K562 (cell line): ENCODE measurements at regions not wholly inside any gene's neighbourhood (a gene's known extent, or its start where the extent isn't known, plus 50 kb on each side); places are given as distances from the start of the nearest gene placed in this dataset.

Experiments
- ARID2 ChIP-seq: fragments of 450-650 bp; IDR thresholded peaks from 2 replicates; pipeline ENCODE4 v1.6.1; 2017; ENCODE audit warnings: antibody characterized with exemption, mild to moderate bottlenecking
- CAMTA2 ChIP-seq: fragments of 250-450 bp; sonication (Bioruptor Pico); conservative IDR thresholded peaks from 2 replicates; pipeline ENCODE4 v1.5.1; 2022
- CBFA2T2 ChIP-seq: fragments of 450-650 bp; conservative IDR thresholded peaks from 2 replicates; pipeline ENCODE4 v1.6.1; 2017; ENCODE audit warnings: mild to moderate bottlenecking
- CBFA2T3 ChIP-seq: fragments of 450-650 bp; IDR thresholded peaks from 2 replicates; pipeline ENCODE4 v1.6.1; 2017
- DACH1 ChIP-seq: fragments of 450-650 bp; IDR thresholded peaks from 2 replicates; pipeline ENCODE4 v1.6.1; 2018; ENCODE audit not compliant: partially characterized antibody
- EP300 ChIP-seq: IDR thresholded peaks from 2 replicates; pipeline ENCODE4 v1.6.1; 2012; ENCODE audit warnings: low read length, improper control_type of control experiment
- ESRRB ChIP-seq: fragments of 250-450 bp; sonication (Bioruptor Pico); IDR thresholded peaks from 2 replicates; pipeline ENCODE4 v1.5.0; 2020; ENCODE audit warnings: mild to moderate bottlenecking, moderate library complexity, borderline replicate concordance
- EWSR1 ChIP-seq: fragments of 450-650 bp; IDR thresholded peaks from 2 replicates; pipeline ENCODE4 v1.6.1; 2018; ENCODE audit warnings: borderline replicate concordance, mild to moderate bottlenecking, low read depth, moderate library complexity; ENCODE audit not compliant: partially characterized antibody
- FOXJ2 ChIP-seq: fragments of 200-800 bp; sonication (Bioruptor generic); IDR thresholded peaks from 2 replicates; pipeline ENCODE4 v1.6.1; 2016; ENCODE audit warnings: missing genetic modification characterization, missing compliant biosample characterization
- FOXK2 ChIP-seq, 2 experiments: fragments of 450-650 bp; IDR thresholded peaks in 1 of 2; conservative IDR thresholded peaks in 1 of 2; 2 replicates each; pipeline ENCODE4 v1.6.1; 2016; ENCODE audit warnings: low read depth in 2 of 2, mild to moderate bottlenecking in 1 of 2
- FOXM1 ChIP-seq, 2 experiments: fragments of 450-650 bp in 1 of 2; sonication (generic) in 1 of 2; formaldehyde crosslinking in 1 of 2; IDR thresholded peaks; 2 replicates each; pipeline versions ENCODE4 v1.6.1 to v1.9.0; 2017 to 2022; ENCODE audit warnings: low read depth in 2 of 2, mild to moderate bottlenecking in 2 of 2, missing genetic modification reagents in 1 of 2, moderate library complexity in 1 of 2
- HEY1 ChIP-seq: fragments of 250-450 bp; sonication (Bioruptor Pico); IDR thresholded peaks from 2 replicates; pipeline ENCODE4 v1.5.0; 2020; ENCODE audit warnings: mild to moderate bottlenecking, moderate library complexity, borderline replicate concordance
- HMG20B ChIP-seq: fragments of 250-450 bp; sonication (Bioruptor Pico); IDR thresholded peaks from 2 replicates; pipeline ENCODE4 v1.5.0; 2021; ENCODE audit warnings: mild to moderate bottlenecking
- JUND ChIP-seq, 2 experiments: IDR thresholded peaks; 2 replicates in 1 of 2; 3 replicates in 1 of 2; pipeline ENCODE4 v1.6.1; 2011; ENCODE audit warnings: borderline replicate concordance in 2 of 2, low read depth in 2 of 2, low read length in 2 of 2, improper control_type of control experiment in 1 of 2, missing biosample characterization in 1 of 2, missing genetic modification characterization in 1 of 2, missing genetic modification reagents in 1 of 2
- KDM2B ChIP-seq: fragments of 250-450 bp; sonication (Bioruptor Pico); IDR thresholded peaks from 2 replicates; pipeline ENCODE4 v1.8.0; 2021; ENCODE audit warnings: mild to moderate bottlenecking, moderate library complexity
- LCOR ChIP-seq: sonication (generic); formaldehyde crosslinking; IDR thresholded peaks from 2 replicates; pipeline ENCODE4 v1.8.0; 2022; ENCODE audit warnings: mild to moderate bottlenecking, missing genetic modification reagents
- MYBL2 ChIP-seq, 2 experiments: fragments of 450-650 bp in 1 of 2; sonication (generic) in 1 of 2; formaldehyde crosslinking in 1 of 2; IDR thresholded peaks; 2 replicates each; pipeline versions ENCODE4 v1.6.1 to v1.8.1; 2017 to 2022; ENCODE audit warnings: borderline replicate concordance in 1 of 2, inconsistent platforms in 1 of 2, low read depth in 1 of 2, mild to moderate bottlenecking in 1 of 2, missing genetic modification reagents in 1 of 2, moderate library complexity in 1 of 2
- NR2C2 ChIP-seq, 2 experiments: fragments of 200-800 bp in 1 of 2; sonication (Bioruptor generic) in 1 of 2; sonication (generic) in 1 of 2; formaldehyde crosslinking in 1 of 2; IDR thresholded peaks; 2 replicates each; pipeline versions ENCODE4 v1.6.1 to v1.8.0; 2016 to 2022; ENCODE audit warnings: mild to moderate bottlenecking in 1 of 2, missing compliant biosample characterization in 1 of 2, missing genetic modification characterization in 1 of 2, missing genetic modification reagents in 1 of 2
- POLR2H ChIP-seq: IDR thresholded peaks from 2 replicates; pipeline ENCODE4 v1.6.1; 2016; ENCODE audit warnings: missing genetic modification characterization, low read depth, mild to moderate bottlenecking, control low read depth, missing compliant biosample characterization, moderate library complexity
- SAFB ChIP-seq: fragments of 200-400 bp; formaldehyde crosslinking; IDR thresholded peaks from 2 replicates; pipeline ENCODE4 v1.6.1; 2017; ENCODE audit warnings: low read depth, low read length, borderline replicate concordance
- SFPQ ChIP-seq: fragments of 200-400 bp; formaldehyde crosslinking; IDR thresholded peaks from 2 replicates; pipeline ENCODE4 v1.6.1; 2017; ENCODE audit warnings: mild to moderate bottlenecking, low read depth, low read length, moderate library complexity
- SMAD4 ChIP-seq: fragments of 250-450 bp; sonication (Bioruptor Pico); conservative IDR thresholded peaks from 2 replicates; pipeline ENCODE4 v1.8.0; 2021; ENCODE audit warnings: inconsistent platforms, mild to moderate bottlenecking, moderate library complexity
- SMARCA4 ChIP-seq: fragments of 450-650 bp; IDR thresholded peaks from 2 replicates; pipeline ENCODE4 v1.6.1; 2016
- TAF15 ChIP-seq: fragments of 200-400 bp; formaldehyde crosslinking; IDR thresholded peaks from 2 replicates; pipeline ENCODE4 v1.6.1; 2017; ENCODE audit warnings: mild to moderate bottlenecking, low read depth, low read length, moderate library complexity
- TAL1 ChIP-seq: fragments of 450-650 bp; IDR thresholded peaks from 2 replicates; pipeline ENCODE4 v1.6.1; 2016; ENCODE audit warnings: mild to moderate bottlenecking
- TEAD4 ChIP-seq, 2 experiments: sonication (generic) in 1 of 2; formaldehyde crosslinking in 1 of 2; IDR thresholded peaks; 2 replicates each; pipeline versions ENCODE4 v1.6.1 to v1.8.0; 2012 to 2022; ENCODE audit warnings: borderline replicate concordance in 1 of 2, inconsistent platforms in 1 of 2, low read length in 1 of 2, mild to moderate bottlenecking in 1 of 2, missing genetic modification reagents in 1 of 2
- ZNF282 ChIP-seq: sonication (generic); formaldehyde crosslinking; IDR thresholded peaks from 2 replicates; pipeline ENCODE4 v1.8.1; 2023; ENCODE audit warnings: missing genetic modification reagents
- ZNF699 ChIP-seq: fragments of 250-450 bp; sonication (Bioruptor Pico); IDR thresholded peaks from 2 replicates; pipeline ENCODE4 v1.8.0; 2021; ENCODE audit warnings: mild to moderate bottlenecking, moderate library complexity; ENCODE audit not compliant: insufficient replicate concordance
- ZZZ3 ChIP-seq: fragments of 450-650 bp; IDR thresholded peaks from 2 replicates; pipeline ENCODE4 v1.6.1; 2016; ENCODE audit warnings: antibody characterized with exemption, mild to moderate bottlenecking, moderate library complexity

GRCh38 chr4:126753592-126753991 is 879.2 kb upstream of the INTU start (continued):
- TF ChIP-seq EP300 (peak; percentile 29; the same call in 1 of the 2 replicates), SMAD4 (CRISPR knock-in tag) (0 out of 2 replicates have a peak, but pooled peaks have one; percentile 26), TAF15 (no peak), FOXJ2 (tag) (0 out of 2 replicates have a peak, but pooled peaks have one; percentile 27), EWSR1 (no peak), ARID2 (no peak), FOXK2 (conservative IDR thresholded peaks at IDR 0.05 in 1 of 2, IDR thresholded peaks at IDR 0.05 in 1 of 2; ENCODE audit: low read depth in 2 of 2) (no peak), MYBL2 (IDR thresholded peaks at IDR 0.05; ENCODE audit: low read depth) (no peak), MYBL2 (CRISPR knock-in tag; IDR thresholded peaks at IDR 0.05; ENCODE audit: borderline replicate concordance) (no peak), DACH1 (peak; percentile 39), TAL1 (peak; percentile 54; the same call in 1 of the 2 replicates), HMG20B (CRISPR knock-in tag) (no peak), FOXM1 (IDR thresholded peaks at IDR 0.05; ENCODE audit: low read depth) (0 out of 2 replicates have a peak, but pooled peaks have one; percentile 19), FOXM1 (CRISPR knock-in tag; IDR thresholded peaks at IDR 0.05; ENCODE audit: low read depth) (no peak), KDM2B (CRISPR knock-in tag) (no peak), LCOR (CRISPR knock-in tag) (no peak), HEY1 (CRISPR knock-in tag) (no peak), ESRRB (CRISPR knock-in tag) (no peak), ZZZ3 (no peak), SMARCA4 (no peak), SAFB (no peak), CAMTA2 (CRISPR knock-in tag) (no peak), TEAD4 (IDR thresholded peaks at IDR 0.05; ENCODE audit: low read length) (peak; percentile 76), TEAD4 (CRISPR knock-in tag; IDR thresholded peaks at IDR 0.05; ENCODE audit: borderline replicate concordance) (no peak), CBFA2T3 (peak; percentile 78), SFPQ (no peak), ZNF282 (CRISPR knock-in tag) (no peak), CBFA2T2 (peak; percentile 57), POLR2H (tag) (no peak), ZNF699 (no peak), NR2C2 (CRISPR knock-in tag; IDR thresholded peaks at IDR 0.05) (no peak), NR2C2 (tag; IDR thresholded peaks at IDR 0.05) (no peak), JUND (IDR thresholded peaks at IDR 0.05; ENCODE audit: borderline replicate concordance, low read depth, low read length) (peak; percentile 34; the same call in 1 of the 2 replicates), JUND (tag; IDR thresholded peaks at IDR 0.05; ENCODE audit: borderline replicate concordance, low read depth, low read length) (peak; percentile 27; the same call in 1 of the 3 replicates)
